Progenitor cell of endocrine pancreas (in vitro differentiated cells): ENCODE measurements at regions not wholly inside any gene's neighbourhood (a gene's known extent, or its start where the extent isn't known, plus 50 kb on each side); places are given as distances from the start of the nearest gene placed in this dataset.

Experiments used
- DNase-seq: peaks from one replicate; pipeline ENCODE4 v3.0.0; 2021; ENCODE audit warnings: low spot score; ENCODE audit not compliant: unreplicated experiment
- H3K27ac Mint-ChIP-seq: 2 replicates; pipeline ENCODE4 v1.8.0; 2021; ENCODE audit warnings: mild to moderate bottlenecking, moderate library complexity, mixed read lengths
- H3K27me3 Mint-ChIP-seq: 2 replicates; pipeline ENCODE4 v1.8.0; 2021; ENCODE audit warnings: mixed read lengths
- H3K36me3 Mint-ChIP-seq: 2 replicates; pipeline ENCODE4 v1.8.0; 2022; ENCODE audit warnings: mixed read lengths; ENCODE audit not compliant: insufficient read depth
- H3K4me1 Mint-ChIP-seq: 2 replicates; pipeline ENCODE4 v1.8.0; 2021; ENCODE audit warnings: low read depth, mixed read lengths
- H3K4me3 Mint-ChIP-seq: 2 replicates; pipeline ENCODE4 v1.8.0; 2021; ENCODE audit warnings: low read depth, mild to moderate bottlenecking, moderate library complexity, mixed read lengths
- H3K9me3 Mint-ChIP-seq: 2 replicates; pipeline ENCODE4 v1.8.0; 2021; ENCODE audit warnings: low read depth, mixed read lengths
- TF ChIP-seq, protein P1 (sequence below): fragments of 200-600 bp; sonication (generic); IDR thresholded peaks from one replicate; pipeline ENCODE4 v1.5.0; 2021; ENCODE audit warnings: antibody characterized with exemption, mild to moderate bottlenecking; ENCODE audit not compliant: unreplicated experiment

DNA sequence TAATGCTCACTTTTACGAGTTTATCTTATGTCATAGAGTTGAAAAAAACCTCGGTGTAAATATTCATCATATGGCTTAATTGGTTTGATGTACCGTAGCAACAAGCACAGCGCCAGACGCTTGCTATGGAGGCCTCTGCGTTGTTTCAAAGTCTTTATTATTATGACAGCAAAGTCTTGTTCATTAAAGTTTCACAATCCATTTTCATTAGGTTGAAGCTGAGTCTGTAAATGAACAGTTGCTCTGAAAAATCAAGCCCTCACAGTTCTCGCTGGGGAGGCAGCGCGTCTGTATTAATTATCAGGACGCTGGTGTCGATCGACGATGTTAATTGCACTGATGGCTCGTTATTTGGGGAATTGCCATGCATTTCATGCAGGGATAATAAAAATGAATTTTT is 185.6 kb downstream of the INSC start:
- peaks cover 4% of the 10 kb centered on the region for H3K27me3 Mint-ChIP-seq
- TF ChIP-seq, protein P1, sequence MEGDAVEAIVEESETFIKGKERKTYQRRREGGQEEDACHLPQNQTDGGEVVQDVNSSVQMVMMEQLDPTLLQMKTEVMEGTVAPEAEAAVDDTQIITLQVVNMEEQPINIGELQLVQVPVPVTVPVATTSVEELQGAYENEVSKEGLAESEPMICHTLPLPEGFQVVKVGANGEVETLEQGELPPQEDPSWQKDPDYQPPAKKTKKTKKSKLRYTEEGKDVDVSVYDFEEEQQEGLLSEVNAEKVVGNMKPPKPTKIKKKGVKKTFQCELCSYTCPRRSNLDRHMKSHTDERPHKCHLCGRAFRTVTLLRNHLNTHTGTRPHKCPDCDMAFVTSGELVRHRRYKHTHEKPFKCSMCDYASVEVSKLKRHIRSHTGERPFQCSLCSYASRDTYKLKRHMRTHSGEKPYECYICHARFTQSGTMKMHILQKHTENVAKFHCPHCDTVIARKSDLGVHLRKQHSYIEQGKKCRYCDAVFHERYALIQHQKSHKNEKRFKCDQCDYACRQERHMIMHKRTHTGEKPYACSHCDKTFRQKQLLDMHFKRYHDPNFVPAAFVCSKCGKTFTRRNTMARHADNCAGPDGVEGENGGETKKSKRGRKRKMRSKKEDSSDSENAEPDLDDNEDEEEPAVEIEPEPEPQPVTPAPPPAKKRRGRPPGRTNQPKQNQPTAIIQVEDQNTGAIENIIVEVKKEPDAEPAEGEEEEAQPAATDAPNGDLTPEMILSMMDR = no peak

DNA sequence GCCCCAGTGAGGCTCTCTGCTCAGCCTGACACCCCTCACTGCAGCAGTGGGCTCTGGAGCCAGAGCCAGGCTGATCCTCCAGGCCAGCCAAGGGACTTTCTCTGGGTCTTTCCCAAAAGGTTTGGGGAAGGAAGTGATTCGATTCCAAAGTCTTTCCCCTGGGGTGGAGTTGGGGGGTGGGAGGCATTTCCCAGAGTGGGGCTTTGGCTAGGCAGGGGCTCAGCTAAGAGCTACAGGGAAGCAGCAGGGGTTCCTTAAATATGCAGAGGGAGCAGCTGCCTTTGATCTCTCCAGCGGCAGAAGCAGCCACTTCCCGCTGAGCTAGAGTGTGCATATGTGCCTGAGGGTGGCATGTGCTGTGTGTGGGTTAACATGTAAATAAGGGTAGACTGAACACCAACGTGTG is 192.9 kb downstream of the INSC start:
- no peak for DNase-seq
- Mint-ChIP-seq H3K36me3 (no peaks in the 10 kb centered on the region), H3K4me3 (no peak overlapping the region), H3K4me1 (no peaks in the 10 kb centered on the region), H3K27ac (no peak overlapping the region), H3K9me3 (no peaks in the 10 kb centered on the region), H3K27me3 (peaks cover 3% of the 10 kb centered on the region)
- TF ChIP-seq, protein P1 = no peak

More for the DNA sequence above, 185.6 kb downstream of the INSC start:
- H3K27ac Mint-ChIP-seq = no peak overlapping the region
- no peaks in the 10 kb centered on the region for H3K9me3 Mint-ChIP-seq
- DNase-seq = no peak
- no peaks in the 10 kb centered on the region for H3K4me1 Mint-ChIP-seq
- H3K4me3 Mint-ChIP-seq = no peak overlapping the region
- H3K36me3 Mint-ChIP-seq = no peaks in the 10 kb centered on the region

DNA sequence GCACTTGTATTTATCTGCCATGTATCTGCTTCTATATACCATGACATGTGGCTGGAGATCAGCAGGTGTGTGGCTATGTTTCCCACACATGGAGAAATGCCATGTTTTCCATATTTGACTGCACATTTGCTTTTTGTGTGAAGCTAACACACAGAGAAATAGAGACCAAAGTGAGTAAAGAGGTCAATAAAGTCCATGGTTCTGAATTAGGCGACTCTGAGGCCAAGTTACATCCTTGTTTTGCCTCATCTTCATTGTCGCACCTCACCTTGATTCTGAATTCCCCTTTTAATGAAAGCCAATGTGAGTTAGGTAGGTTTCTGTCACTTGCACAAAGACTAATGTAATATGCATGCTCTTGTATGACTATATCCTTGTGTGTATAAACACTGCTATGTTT is 194.1 kb downstream of the INSC start:
- H3K27me3 Mint-ChIP-seq = peaks cover 3% of the 10 kb centered on the region
- H3K9me3 Mint-ChIP-seq = no peaks in the 10 kb centered on the region
- no peak overlapping the region for H3K27ac Mint-ChIP-seq
- TF ChIP-seq, protein P1 = no peak
- no peak overlapping the region for H3K4me3 Mint-ChIP-seq
- DNase-seq = no peak
- H3K4me1 Mint-ChIP-seq = peaks cover 1% of the 10 kb centered on the region
- no peaks in the 10 kb centered on the region for H3K36me3 Mint-ChIP-seq

- Mint-ChIP-seq H3K4me1 (peaks cover 1% of the 10 kb centered on the region), H3K27ac (no peak overlapping the region), H3K27me3 (peaks cover 3% of the 10 kb centered on the region), H3K4me3 (no peak overlapping the region), H3K36me3 (no peaks in the 10 kb centered on the region), H3K9me3 (no peaks in the 10 kb centered on the region)
- TF ChIP-seq, protein P1 = no peak
- no peak for DNase-seq
Observed at GRCh38 chr11:15309296-15309695, 194.6 kb downstream of the INSC start.

GRCh38 chr11:15313862-15314261 is 199.1 kb downstream of the INSC start:
- TF ChIP-seq, protein P1 = no peak
- H3K36me3 Mint-ChIP-seq = no peaks in the 10 kb centered on the region
- H3K27ac Mint-ChIP-seq = no peak overlapping the region
- H3K4me1 Mint-ChIP-seq = peaks cover 1% of the 10 kb centered on the region
- no peaks in the 10 kb centered on the region for H3K9me3 Mint-ChIP-seq
- DNase-seq = no peak
- H3K4me3 Mint-ChIP-seq = no peak overlapping the region
- no peaks in the 10 kb centered on the region for H3K27me3 Mint-ChIP-seq
